ENCODE measurements at regions not wholly inside any gene's neighbourhood (a gene's known extent, or its start where the extent isn't known, plus 50 kb on each side); places are given as distances from the start of the nearest gene placed in this dataset.

DNA sequence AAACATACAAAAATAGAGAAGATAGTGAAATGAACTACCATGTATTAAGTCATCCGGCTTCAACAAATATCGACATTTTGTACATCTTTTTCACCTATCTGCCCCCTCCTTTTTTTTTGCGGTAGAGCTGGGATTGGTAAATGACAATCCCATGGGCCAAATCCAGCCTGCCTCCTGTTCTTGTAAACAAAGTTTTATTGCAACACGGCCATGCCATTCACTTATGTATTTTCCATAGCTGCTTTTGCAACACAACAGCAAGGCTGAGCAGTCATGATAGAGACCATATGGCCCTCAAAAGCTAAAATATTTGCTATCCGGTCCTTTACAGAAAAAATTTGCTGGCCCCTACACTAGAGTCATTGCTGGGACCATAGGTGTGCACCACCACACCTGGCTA lies 58.1 kb upstream of the PLEKHG3 start:
- TF ChIP-seq, protein P1, sequence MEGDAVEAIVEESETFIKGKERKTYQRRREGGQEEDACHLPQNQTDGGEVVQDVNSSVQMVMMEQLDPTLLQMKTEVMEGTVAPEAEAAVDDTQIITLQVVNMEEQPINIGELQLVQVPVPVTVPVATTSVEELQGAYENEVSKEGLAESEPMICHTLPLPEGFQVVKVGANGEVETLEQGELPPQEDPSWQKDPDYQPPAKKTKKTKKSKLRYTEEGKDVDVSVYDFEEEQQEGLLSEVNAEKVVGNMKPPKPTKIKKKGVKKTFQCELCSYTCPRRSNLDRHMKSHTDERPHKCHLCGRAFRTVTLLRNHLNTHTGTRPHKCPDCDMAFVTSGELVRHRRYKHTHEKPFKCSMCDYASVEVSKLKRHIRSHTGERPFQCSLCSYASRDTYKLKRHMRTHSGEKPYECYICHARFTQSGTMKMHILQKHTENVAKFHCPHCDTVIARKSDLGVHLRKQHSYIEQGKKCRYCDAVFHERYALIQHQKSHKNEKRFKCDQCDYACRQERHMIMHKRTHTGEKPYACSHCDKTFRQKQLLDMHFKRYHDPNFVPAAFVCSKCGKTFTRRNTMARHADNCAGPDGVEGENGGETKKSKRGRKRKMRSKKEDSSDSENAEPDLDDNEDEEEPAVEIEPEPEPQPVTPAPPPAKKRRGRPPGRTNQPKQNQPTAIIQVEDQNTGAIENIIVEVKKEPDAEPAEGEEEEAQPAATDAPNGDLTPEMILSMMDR (IDR thresholded peaks at IDR 0.05): no peak
- ATAC-seq (ENCODE audit: poor library complexity) (no peak), DNase-seq (no peak)
- ChIA-PET CTCF (no interaction called here), POLR2A (interaction anchor here (0.7 kb wide), 1 partner anchor 480 kb away, joined by 3 read pairs; no protein-coding TSS in a partner anchor)
- H3K36me3 Mint-ChIP-seq (ENCODE audit: low read depth): no peaks in the 10 kb centered on the region
- intact Hi-C loops (cut with DNase I, micrococcal nuclease): no loop called here
- H3K27me3 Mint-ChIP-seq: peaks cover 10% of the 10 kb centered on the region
- no peaks in the 10 kb centered on the region for H3K9me3 Mint-ChIP-seq
- H3K4me1 Mint-ChIP-seq (ENCODE audit: low read depth): no peaks in the 10 kb centered on the region
- Histone ChIP-seq H3K4me3 (ENCODE audit: low read length) (no peak overlapping the region), H3K36me3 (ENCODE audit: insufficient read depth, low read length) (no peaks in the 10 kb centered on the region), H3K27ac (ENCODE audit: low read depth in 1 of 2, low read length in 2 of 2) (no peak overlapping the region), H3K27me3 (ENCODE audit: control insufficient read depth in 1 of 2, insufficient read depth in 2 of 2, low read length in 2 of 2) (peaks cover 0 to 4% of the 10 kb centered on the region in 2 experiments), H3K4me1 (ENCODE audit: insufficient read depth, low read length) (no peaks in the 10 kb centered on the region), H3K9me3 (ENCODE audit: control insufficient read depth in 1 of 2, insufficient read depth in 1 of 2, low read length in 2 of 2) (no peaks in the 10 kb centered on the region)
- no peak overlapping the region for H3K27ac Mint-ChIP-seq
- no peak overlapping the region for H3K4me3 Mint-ChIP-seq

DNA sequence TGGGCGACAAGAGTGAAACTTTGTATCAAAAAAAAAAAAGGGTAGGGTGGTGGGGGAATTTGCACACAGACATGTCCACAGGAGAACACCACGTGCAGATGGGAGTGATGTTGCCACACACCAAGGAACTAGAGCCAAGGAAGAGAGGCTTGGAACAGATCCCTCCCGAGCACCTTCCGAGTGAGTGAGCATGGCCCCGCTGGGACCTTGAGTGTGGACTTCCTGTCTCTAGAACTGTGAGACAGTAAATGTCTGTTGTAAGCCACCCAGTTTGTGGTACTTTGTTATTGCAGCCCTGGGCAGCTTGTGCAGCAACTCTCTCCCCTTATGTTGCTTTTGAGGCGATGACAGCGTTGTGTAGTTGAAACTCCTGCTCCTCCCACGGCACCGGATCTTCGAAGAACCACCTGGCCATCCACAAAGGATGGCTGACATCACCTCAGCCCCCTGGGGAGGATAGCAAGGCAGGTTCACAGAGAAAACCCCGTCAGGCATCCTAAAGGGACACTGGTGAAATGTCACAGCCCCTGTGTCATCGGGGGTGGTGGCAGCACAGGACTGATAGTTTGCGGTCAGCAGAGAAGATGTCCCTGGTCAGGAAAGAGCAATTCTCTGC lies 54.7 kb upstream of the PLEKHG3 start:
- Histone ChIP-seq H3K36me3 (ENCODE audit: insufficient read depth, low read length) (no peaks in the 10 kb centered on the region), H3K27me3 (ENCODE audit: control insufficient read depth in 1 of 2, insufficient read depth in 2 of 2, low read length in 2 of 2) (peaks cover 0 to 4% of the 10 kb centered on the region in 2 experiments), H3K9me3 (ENCODE audit: control insufficient read depth in 1 of 2, insufficient read depth in 1 of 2, low read length in 2 of 2) (no peaks in the 10 kb centered on the region), H3K4me3 (ENCODE audit: low read length) (no peak overlapping the region), H3K4me1 (ENCODE audit: insufficient read depth, low read length) (no peaks in the 10 kb centered on the region), H3K27ac (ENCODE audit: low read depth in 1 of 2, low read length in 2 of 2) (no peak overlapping the region)
- no peaks in the 10 kb centered on the region for H3K36me3 Mint-ChIP-seq (ENCODE audit: low read depth)
- CTCF ChIA-PET: no interaction called here
- no peak overlapping the region for H3K4me3 Mint-ChIP-seq
- DNase-seq (no peak), ATAC-seq (ENCODE audit: poor library complexity) (no peak)
- peaks cover 12% of the 10 kb centered on the region for H3K27me3 Mint-ChIP-seq
- POLR2A ChIA-PET: no interaction called here
- TF ChIP-seq, protein P1 (IDR thresholded peaks at IDR 0.05): no peak
- H3K4me1 Mint-ChIP-seq (ENCODE audit: low read depth): no peaks in the 10 kb centered on the region
- no peak overlapping the region for H3K27ac Mint-ChIP-seq
- H3K9me3 Mint-ChIP-seq: no peaks in the 10 kb centered on the region
- intact Hi-C loops (cut with DNase I, micrococcal nuclease): no loop called here

GRCh38 chr14:64653900-64654245 lies 50.4 kb upstream of the PLEKHG3 start:
- Mint-ChIP-seq H3K36me3 (ENCODE audit: low read depth) (no peaks in the 10 kb centered on the region), H3K9me3 (no peaks in the 10 kb centered on the region), H3K27ac (no peak overlapping the region), H3K4me1 (ENCODE audit: low read depth) (peaks cover 1% of the 10 kb centered on the region), H3K27me3 (peaks cover 18% of the 10 kb centered on the region), H3K4me3 (no peak overlapping the region)
- H3K27ac ChIP-seq (ENCODE audit: low read depth in 1 of 2, low read length in 2 of 2): no peak overlapping the region
- H3K4me1 ChIP-seq (ENCODE audit: insufficient read depth, low read length): peaks cover 2% of the 10 kb centered on the region
- no peaks in the 10 kb centered on the region for H3K36me3 ChIP-seq (ENCODE audit: insufficient read depth, low read length)
- DNase-seq (no peak), ATAC-seq (ENCODE audit: poor library complexity) (no peak)
- CTCF ChIA-PET: no interaction called here
- intact Hi-C loops (cut with DNase I, micrococcal nuclease): no loop called here
- POLR2A ChIA-PET: no interaction called here
- TF ChIP-seq, protein P1 (IDR thresholded peaks at IDR 0.05): no peak
- peaks cover 0 to 6% of the 10 kb centered on the region in 2 experiments for H3K9me3 ChIP-seq (ENCODE audit: control insufficient read depth in 1 of 2, insufficient read depth in 1 of 2, low read length in 2 of 2)
- peaks cover 0 to 4% of the 10 kb centered on the region in 2 experiments for H3K27me3 ChIP-seq (ENCODE audit: control insufficient read depth in 1 of 2, insufficient read depth in 2 of 2, low read length in 2 of 2)
- no peak overlapping the region for H3K4me3 ChIP-seq (ENCODE audit: low read length)

All from CD4-positive, alpha-beta T cell (primary cell).